ENCODE measurements at regions not wholly inside any gene's neighbourhood (a gene's known extent, or its start where the extent isn't known, plus 50 kb on each side); places are given as distances from the start of the nearest gene placed in this dataset.

DNA sequence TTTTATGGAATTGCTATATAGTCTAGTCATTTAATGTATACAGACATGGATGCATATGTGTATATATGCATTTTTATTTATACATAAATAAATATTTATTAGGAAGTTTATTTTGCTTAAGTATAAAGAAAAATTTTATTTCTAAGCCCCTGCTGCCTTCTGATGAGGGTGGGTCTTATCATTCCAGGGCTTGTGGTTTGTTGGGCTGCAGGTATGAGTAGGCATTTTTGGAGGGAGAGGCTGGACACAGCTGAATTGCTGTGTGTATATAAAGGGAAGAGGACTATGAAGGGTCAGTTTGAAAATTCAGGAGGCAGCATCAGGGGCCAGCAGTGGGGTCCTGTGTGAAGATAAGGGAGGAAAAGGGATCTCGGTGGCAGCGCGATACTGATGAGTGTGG is 189.4 kb downstream of the TMEM182 start:
- DNase-seq (ENCODE audit: low spot score): no peak
- TF ChIP-seq EZH2 (IDR thresholded peaks at IDR 0.05; ENCODE audit: low read depth, unreplicated experiment): no peak
- no peaks in the 10 kb centered on the region for H3K9me2 ChIP-seq (ENCODE audit: insufficient read depth)
- H3K4me3 Mint-ChIP-seq: no peak overlapping the region
- no peak for ATAC-seq
- no peak overlapping the region for H3K4me2 ChIP-seq
- no peak overlapping the region for H3K27ac ChIP-seq (ENCODE audit: low read depth)
- H3K36me3 Mint-ChIP-seq (ENCODE audit: low read depth): no peaks in the 10 kb centered on the region
- peaks cover 2% of the 10 kb centered on the region for H3K27me3 Mint-ChIP-seq (ENCODE audit: insufficient read depth, low read depth, poor library complexity)
- no peaks in the 10 kb centered on the region for H3K9me3 Mint-ChIP-seq
- peaks cover 5% of the 10 kb centered on the region; the same call in 1 of the 3 replicates for H3K4me1 Mint-ChIP-seq
- no peak overlapping the region for H3K4me3 ChIP-seq
- H3K79me2 ChIP-seq (replicated peaks; ENCODE audit: insufficient read depth): no peaks in the 10 kb centered on the region
- H3F3A ChIP-seq (replicated peaks; ENCODE audit: low read depth): no peaks in the 10 kb centered on the region
- H3K27ac Mint-ChIP-seq: peak overlapping the region; percentile 34; the same call in 1 of the 2 replicates
- no peaks in the 10 kb centered on the region for H3K4me1 ChIP-seq (ENCODE audit: insufficient read depth)
- no peak overlapping the region for H2AFZ ChIP-seq
- no peaks in the 10 kb centered on the region for H4K20me1 ChIP-seq (replicated peaks; ENCODE audit: insufficient read depth)
- no peaks in the 10 kb centered on the region for H3K27me3 ChIP-seq (ENCODE audit: insufficient read depth)
- H3K36me3 ChIP-seq (ENCODE audit: insufficient read depth): no peaks in the 10 kb centered on the region

DNA sequence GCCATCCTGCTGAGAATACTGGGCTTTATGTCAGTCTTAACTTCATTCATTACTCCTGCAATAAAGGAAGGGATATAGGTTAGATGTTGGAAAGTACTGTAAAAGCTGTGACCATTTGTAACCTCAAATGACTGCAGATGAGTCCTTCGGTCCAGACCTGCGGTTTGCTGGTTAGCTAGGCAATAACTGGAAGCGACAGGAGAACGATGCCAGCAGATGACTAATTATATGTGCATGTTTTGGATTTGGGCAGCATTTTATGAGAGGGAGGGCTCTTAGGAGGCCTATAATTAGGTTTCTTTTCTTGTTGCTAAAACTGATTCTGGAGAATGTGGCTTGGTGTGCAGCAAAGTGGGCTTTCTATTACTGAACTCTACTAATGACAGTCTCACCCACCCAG is 205.6 kb downstream of the TMEM182 start:
- Mint-ChIP-seq H3K4me1 (no peaks in the 10 kb centered on the region), H3K9me3 (no peaks in the 10 kb centered on the region), H3K4me3 (no peak overlapping the region), H3K36me3 (ENCODE audit: low read depth) (no peaks in the 10 kb centered on the region), H3K27me3 (ENCODE audit: insufficient read depth, low read depth, poor library complexity) (peaks cover 7% of the 10 kb centered on the region), H3K27ac (no peak overlapping the region)
- Histone ChIP-seq H3K9me2 (ENCODE audit: insufficient read depth) (no peaks in the 10 kb centered on the region), H3K27ac (ENCODE audit: low read depth) (no peak overlapping the region), H3K27me3 (ENCODE audit: insufficient read depth) (no peaks in the 10 kb centered on the region), H2AFZ (no peak overlapping the region), H4K20me1 (replicated peaks; ENCODE audit: insufficient read depth) (no peaks in the 10 kb centered on the region), H3F3A (replicated peaks; ENCODE audit: low read depth) (no peaks in the 10 kb centered on the region), H3K4me1 (ENCODE audit: insufficient read depth) (no peaks in the 10 kb centered on the region), H3K36me3 (ENCODE audit: insufficient read depth) (no peaks in the 10 kb centered on the region), H3K79me2 (replicated peaks; ENCODE audit: insufficient read depth) (no peaks in the 10 kb centered on the region), H3K4me2 (no peak overlapping the region), H3K4me3 (no peak overlapping the region)
- no peak for DNase-seq (ENCODE audit: low spot score)
- ATAC-seq: no peak
- TF ChIP-seq, protein P1, sequence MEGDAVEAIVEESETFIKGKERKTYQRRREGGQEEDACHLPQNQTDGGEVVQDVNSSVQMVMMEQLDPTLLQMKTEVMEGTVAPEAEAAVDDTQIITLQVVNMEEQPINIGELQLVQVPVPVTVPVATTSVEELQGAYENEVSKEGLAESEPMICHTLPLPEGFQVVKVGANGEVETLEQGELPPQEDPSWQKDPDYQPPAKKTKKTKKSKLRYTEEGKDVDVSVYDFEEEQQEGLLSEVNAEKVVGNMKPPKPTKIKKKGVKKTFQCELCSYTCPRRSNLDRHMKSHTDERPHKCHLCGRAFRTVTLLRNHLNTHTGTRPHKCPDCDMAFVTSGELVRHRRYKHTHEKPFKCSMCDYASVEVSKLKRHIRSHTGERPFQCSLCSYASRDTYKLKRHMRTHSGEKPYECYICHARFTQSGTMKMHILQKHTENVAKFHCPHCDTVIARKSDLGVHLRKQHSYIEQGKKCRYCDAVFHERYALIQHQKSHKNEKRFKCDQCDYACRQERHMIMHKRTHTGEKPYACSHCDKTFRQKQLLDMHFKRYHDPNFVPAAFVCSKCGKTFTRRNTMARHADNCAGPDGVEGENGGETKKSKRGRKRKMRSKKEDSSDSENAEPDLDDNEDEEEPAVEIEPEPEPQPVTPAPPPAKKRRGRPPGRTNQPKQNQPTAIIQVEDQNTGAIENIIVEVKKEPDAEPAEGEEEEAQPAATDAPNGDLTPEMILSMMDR (conservative IDR thresholded peaks at IDR 0.05; ENCODE audit: low read depth in 2 of 2): no peak
- TF ChIP-seq CREB1 (CRISPR knock-in tag; IDR thresholded peaks at IDR 0.05; ENCODE audit: low read depth): no peak
- TF ChIP-seq, protein P2, sequence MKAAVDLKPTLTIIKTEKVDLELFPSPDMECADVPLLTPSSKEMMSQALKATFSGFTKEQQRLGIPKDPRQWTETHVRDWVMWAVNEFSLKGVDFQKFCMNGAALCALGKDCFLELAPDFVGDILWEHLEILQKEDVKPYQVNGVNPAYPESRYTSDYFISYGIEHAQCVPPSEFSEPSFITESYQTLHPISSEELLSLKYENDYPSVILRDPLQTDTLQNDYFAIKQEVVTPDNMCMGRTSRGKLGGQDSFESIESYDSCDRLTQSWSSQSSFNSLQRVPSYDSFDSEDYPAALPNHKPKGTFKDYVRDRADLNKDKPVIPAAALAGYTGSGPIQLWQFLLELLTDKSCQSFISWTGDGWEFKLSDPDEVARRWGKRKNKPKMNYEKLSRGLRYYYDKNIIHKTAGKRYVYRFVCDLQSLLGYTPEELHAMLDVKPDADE (IDR thresholded peaks at IDR 0.05): no peak
- TF ChIP-seq, protein P3, sequence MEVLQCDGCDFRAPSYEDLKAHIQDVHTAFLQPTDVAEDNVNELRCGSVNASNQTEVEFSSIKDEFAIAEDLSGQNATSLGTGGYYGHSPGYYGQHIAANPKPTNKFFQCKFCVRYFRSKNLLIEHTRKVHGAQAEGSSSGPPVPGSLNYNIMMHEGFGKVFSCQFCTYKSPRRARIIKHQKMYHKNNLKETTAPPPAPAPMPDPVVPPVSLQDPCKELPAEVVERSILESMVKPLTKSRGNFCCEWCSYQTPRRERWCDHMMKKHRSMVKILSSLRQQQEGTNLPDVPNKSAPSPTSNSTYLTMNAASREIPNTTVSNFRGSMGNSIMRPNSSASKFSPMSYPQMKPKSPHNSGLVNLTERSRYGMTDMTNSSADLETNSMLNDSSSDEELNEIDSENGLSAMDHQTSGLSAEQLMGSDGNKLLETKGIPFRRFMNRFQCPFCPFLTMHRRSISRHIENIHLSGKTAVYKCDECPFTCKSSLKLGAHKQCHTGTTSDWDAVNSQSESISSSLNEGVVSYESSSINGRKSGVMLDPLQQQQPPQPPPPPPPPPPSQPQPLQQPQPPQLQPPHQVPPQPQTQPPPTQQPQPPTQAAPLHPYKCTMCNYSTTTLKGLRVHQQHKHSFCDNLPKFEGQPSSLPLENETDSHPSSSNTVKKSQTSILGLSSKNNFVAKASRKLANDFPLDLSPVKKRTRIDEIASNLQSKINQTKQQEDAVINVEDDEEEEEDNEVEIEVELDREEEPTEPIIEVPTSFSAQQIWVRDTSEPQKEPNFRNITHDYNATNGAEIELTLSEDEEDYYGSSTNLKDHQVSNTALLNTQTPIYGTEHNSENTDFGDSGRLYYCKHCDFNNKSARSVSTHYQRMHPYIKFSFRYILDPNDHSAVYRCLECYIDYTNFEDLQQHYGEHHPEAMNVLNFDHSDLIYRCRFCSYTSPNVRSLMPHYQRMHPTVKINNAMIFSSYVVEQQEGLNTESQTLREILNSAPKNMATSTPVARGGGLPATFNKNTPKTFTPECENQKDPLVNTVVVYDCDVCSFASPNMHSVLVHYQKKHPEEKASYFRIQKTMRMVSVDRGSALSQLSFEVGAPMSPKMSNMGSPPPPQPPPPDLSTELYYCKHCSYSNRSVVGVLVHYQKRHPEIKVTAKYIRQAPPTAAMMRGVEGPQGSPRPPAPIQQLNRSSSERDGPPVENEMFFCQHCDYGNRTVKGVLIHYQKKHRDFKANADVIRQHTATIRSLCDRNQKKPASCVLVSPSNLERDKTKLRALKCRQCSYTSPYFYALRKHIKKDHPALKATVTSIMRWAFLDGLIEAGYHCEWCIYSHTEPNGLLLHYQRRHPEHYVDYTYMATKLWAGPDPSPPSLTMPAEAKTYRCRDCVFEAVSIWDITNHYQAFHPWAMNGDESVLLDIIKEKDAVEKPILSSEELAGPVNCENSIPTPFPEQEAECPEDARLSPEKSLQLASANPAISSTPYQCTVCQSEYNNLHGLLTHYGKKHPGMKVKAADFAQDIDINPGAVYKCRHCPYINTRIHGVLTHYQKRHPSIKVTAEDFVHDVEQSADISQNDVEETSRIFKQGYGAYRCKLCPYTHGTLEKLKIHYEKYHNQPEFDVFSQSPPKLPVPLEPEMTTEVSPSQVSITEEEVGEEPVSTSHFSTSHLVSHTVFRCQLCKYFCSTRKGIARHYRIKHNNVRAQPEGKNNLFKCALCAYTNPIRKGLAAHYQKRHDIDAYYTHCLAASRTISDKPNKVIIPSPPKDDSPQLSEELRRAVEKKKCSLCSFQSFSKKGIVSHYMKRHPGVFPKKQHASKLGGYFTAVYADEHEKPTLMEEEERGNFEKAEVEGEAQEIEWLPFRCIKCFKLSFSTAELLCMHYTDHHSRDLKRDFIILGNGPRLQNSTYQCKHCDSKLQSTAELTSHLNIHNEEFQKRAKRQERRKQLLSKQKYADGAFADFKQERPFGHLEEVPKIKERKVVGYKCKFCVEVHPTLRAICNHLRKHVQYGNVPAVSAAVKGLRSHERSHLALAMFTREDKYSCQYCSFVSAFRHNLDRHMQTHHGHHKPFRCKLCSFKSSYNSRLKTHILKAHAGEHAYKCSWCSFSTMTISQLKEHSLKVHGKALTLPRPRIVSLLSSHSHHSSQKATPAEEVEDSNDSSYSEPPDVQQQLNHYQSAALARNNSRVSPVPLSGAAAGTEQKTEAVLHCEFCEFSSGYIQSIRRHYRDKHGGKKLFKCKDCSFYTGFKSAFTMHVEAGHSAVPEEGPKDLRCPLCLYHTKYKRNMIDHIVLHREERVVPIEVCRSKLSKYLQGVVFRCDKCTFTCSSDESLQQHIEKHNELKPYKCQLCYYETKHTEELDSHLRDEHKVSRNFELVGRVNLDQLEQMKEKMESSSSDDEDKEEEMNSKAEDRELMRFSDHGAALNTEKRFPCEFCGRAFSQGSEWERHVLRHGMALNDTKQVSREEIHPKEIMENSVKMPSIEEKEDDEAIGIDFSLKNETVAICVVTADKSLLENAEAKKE (CRISPR knock-in tag; IDR thresholded peaks at IDR 0.05): no peak
- TF ChIP-seq, protein P4, sequence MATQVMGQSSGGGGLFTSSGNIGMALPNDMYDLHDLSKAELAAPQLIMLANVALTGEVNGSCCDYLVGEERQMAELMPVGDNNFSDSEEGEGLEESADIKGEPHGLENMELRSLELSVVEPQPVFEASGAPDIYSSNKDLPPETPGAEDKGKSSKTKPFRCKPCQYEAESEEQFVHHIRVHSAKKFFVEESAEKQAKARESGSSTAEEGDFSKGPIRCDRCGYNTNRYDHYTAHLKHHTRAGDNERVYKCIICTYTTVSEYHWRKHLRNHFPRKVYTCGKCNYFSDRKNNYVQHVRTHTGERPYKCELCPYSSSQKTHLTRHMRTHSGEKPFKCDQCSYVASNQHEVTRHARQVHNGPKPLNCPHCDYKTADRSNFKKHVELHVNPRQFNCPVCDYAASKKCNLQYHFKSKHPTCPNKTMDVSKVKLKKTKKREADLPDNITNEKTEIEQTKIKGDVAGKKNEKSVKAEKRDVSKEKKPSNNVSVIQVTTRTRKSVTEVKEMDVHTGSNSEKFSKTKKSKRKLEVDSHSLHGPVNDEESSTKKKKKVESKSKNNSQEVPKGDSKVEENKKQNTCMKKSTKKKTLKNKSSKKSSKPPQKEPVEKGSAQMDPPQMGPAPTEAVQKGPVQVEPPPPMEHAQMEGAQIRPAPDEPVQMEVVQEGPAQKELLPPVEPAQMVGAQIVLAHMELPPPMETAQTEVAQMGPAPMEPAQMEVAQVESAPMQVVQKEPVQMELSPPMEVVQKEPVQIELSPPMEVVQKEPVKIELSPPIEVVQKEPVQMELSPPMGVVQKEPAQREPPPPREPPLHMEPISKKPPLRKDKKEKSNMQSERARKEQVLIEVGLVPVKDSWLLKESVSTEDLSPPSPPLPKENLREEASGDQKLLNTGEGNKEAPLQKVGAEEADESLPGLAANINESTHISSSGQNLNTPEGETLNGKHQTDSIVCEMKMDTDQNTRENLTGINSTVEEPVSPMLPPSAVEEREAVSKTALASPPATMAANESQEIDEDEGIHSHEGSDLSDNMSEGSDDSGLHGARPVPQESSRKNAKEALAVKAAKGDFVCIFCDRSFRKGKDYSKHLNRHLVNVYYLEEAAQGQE (IDR thresholded peaks at IDR 0.05; ENCODE audit: unreplicated experiment): no peak
- no peak for TF ChIP-seq NANOG (IDR thresholded peaks at IDR 0.05; ENCODE audit: borderline replicate concordance)
- no peak for TF ChIP-seq EZH2phosphoT487 (IDR thresholded peaks at IDR 0.05; ENCODE audit: unreplicated experiment)
- no peak for TF ChIP-seq EZH2 (IDR thresholded peaks at IDR 0.05; ENCODE audit: low read depth, unreplicated experiment)
- no peak for TF ChIP-seq POLR2AphosphoS5 (IDR thresholded peaks at IDR 0.05; ENCODE audit: low read depth)
- TF ChIP-seq ZNF331 (CRISPR knock-in tag; IDR thresholded peaks at IDR 0.05; ENCODE audit: low read depth): no peak

Data from GM23338 (cell line).